MM.1S (cell line): ENCODE measurements at regions not wholly inside any gene's neighbourhood (a gene's known extent, or its start where the extent isn't known, plus 50 kb on each side); places are given as distances from the start of the nearest gene placed in this dataset.
A peak's percentile ranks its signal among the peaks of the same experiment; 100 is the strongest.

Source experiments
- DNase-seq: peaks from one replicate; pipeline ENCODE4 v3.0.0-alpha.2; 2015
- H2AFZ ChIP-seq: fragments of 300-600 bp; sonication (generic); 2 replicates; pipeline ENCODE4 v1.6.0; 2016; ENCODE audit warnings: antibody characterized with exemption, low read length
- H3F3A ChIP-seq: fragments of 300-600 bp; sonication (generic); 2 replicates; pipeline ENCODE4 v1.6.1; 2016; ENCODE audit warnings: mild to moderate bottlenecking, antibody characterized with exemption, low read length, moderate library complexity, mixed read lengths; ENCODE audit not compliant: insufficient read depth
- H3K27ac ChIP-seq: fragments of 300-600 bp; sonication (generic); 2 replicates; pipeline ENCODE4 v1.5.1; 2016; ENCODE audit warnings: mild to moderate bottlenecking, low read length
- H3K27me3 ChIP-seq: fragments of 300-600 bp; sonication (generic); replicated peaks from 2 replicates; pipeline ENCODE4 v1.6.0; 2016; ENCODE audit warnings: low read length; ENCODE audit not compliant: insufficient read depth
- H3K36me3 ChIP-seq: fragments of 300-600 bp; sonication (generic); replicated peaks from 2 replicates; pipeline ENCODE4 v1.6.1; 2016; ENCODE audit warnings: mild to moderate bottlenecking, low read length, mixed read lengths; ENCODE audit not compliant: insufficient read depth
- H3K4me1 ChIP-seq: fragments of 300-600 bp; sonication (generic); 2 replicates; pipeline ENCODE4 v1.6.1; 2016; ENCODE audit warnings: low read length, mixed read lengths
- H3K4me2 ChIP-seq: fragments of 300-600 bp; sonication (generic); 2 replicates; pipeline ENCODE4 v1.6.0; 2016; ENCODE audit warnings: low read depth, low read length
- H3K4me3 ChIP-seq: fragments of 300-600 bp; sonication (generic); 2 replicates; pipeline ENCODE4 v1.5.1; 2016; ENCODE audit warnings: low read length, mixed read lengths
- H3K79me2 ChIP-seq: fragments of 300-600 bp; sonication (generic); 2 replicates; pipeline ENCODE4 v1.6.1; 2016; ENCODE audit warnings: mixed run types, low read length, mixed read lengths
- H3K9ac ChIP-seq: fragments of 300-600 bp; sonication (generic); 2 replicates; pipeline ENCODE4 v1.6.1; 2016; ENCODE audit warnings: low read length, mixed read lengths
- H3K9me2 ChIP-seq: fragments of 300-600 bp; sonication (generic); replicated peaks from 2 replicates; pipeline ENCODE4 v1.6.1; 2016; ENCODE audit warnings: mild to moderate bottlenecking, low read length, mixed read lengths; ENCODE audit not compliant: insufficient read depth
- H3K9me3 ChIP-seq: fragments of 300-600 bp; sonication (generic); replicated peaks from 2 replicates; pipeline ENCODE4 v1.6.1; 2016; ENCODE audit warnings: mild to moderate bottlenecking, low read length, mixed read lengths; ENCODE audit not compliant: insufficient read depth
- H4K20me1 ChIP-seq: fragments of 300-600 bp; sonication (generic); 2 replicates; pipeline ENCODE4 v1.6.1; 2016; ENCODE audit warnings: mild to moderate bottlenecking, low read length, moderate library complexity, mixed read lengths; ENCODE audit not compliant: insufficient read depth
- CTCF ChIP-seq: fragments of 300-600 bp; sonication (generic); IDR thresholded peaks from 2 replicates; pipeline ENCODE4 v1.5.1; 2016; ENCODE audit warnings: antibody characterized with exemption, low read length, mixed read lengths
- EZH2 ChIP-seq: fragments of 300-600 bp; sonication (generic); optimal IDR thresholded peaks from 2 replicates; pipeline ENCODE3; 2017; ENCODE audit warnings: low read depth, mild to moderate bottlenecking, antibody characterized with exemption, low read length, mixed read lengths
- EZH2phosphoT487 ChIP-seq: fragments of 300-600 bp; sonication (generic); IDR thresholded peaks from 2 replicates; pipeline ENCODE4 v1.6.1; 2018; ENCODE audit warnings: antibody characterized with exemption, low read length

GRCh38 chr14:61120576-61120975, 139.5 kb downstream of the SLC38A6 start:
- H3K9ac ChIP-seq = no peak overlapping the region
- H3K9me2 ChIP-seq = no peaks in the 10 kb centered on the region
- no peak for TF ChIP-seq EZH2phosphoT487
- no peak for TF ChIP-seq CTCF
- no peak for TF ChIP-seq EZH2
- no peak overlapping the region for H3K27ac ChIP-seq
- no peaks in the 10 kb centered on the region for H3K79me2 ChIP-seq
- H3K27me3 ChIP-seq = no peaks in the 10 kb centered on the region
- no peaks in the 10 kb centered on the region for H3K9me3 ChIP-seq
- peak overlapping the region; percentile 32; the same call in 1 of the 2 replicates for H3K4me2 ChIP-seq
- H3K4me1 ChIP-seq = peaks cover 2% of the 10 kb centered on the region
- H3K36me3 ChIP-seq = no peaks in the 10 kb centered on the region
- peak; percentile 25 for DNase-seq
- H3F3A ChIP-seq = no peaks in the 10 kb centered on the region
- H2AFZ ChIP-seq = peak overlapping the region; percentile 77
- H4K20me1 ChIP-seq = no peaks in the 10 kb centered on the region
- no peak overlapping the region for H3K4me3 ChIP-seq

GRCh38 chr14:61119006-61119405, 138.0 kb downstream of the SLC38A6 start:
- H3K9me3 ChIP-seq = no peaks in the 10 kb centered on the region
- no peak overlapping the region for H3K4me3 ChIP-seq
- H3K4me2 ChIP-seq = no peak overlapping the region
- no peak overlapping the region for H3K27ac ChIP-seq
- no peaks in the 10 kb centered on the region for H3K27me3 ChIP-seq
- no peaks in the 10 kb centered on the region for H3K9me2 ChIP-seq
- H3K36me3 ChIP-seq = no peaks in the 10 kb centered on the region
- no peaks in the 10 kb centered on the region for H3F3A ChIP-seq
- H3K79me2 ChIP-seq = no peaks in the 10 kb centered on the region
- DNase-seq = no peak
- H3K9ac ChIP-seq = no peak overlapping the region
- TF ChIP-seq EZH2 (no peak), CTCF (no peak), EZH2phosphoT487 (no peak)
- no peaks in the 10 kb centered on the region for H4K20me1 ChIP-seq
- no peak overlapping the region for H2AFZ ChIP-seq
- H3K4me1 ChIP-seq = no peaks in the 10 kb centered on the region

GRCh38 chr14:61116369-61116768, 135.3 kb downstream of the SLC38A6 start:
- no peaks in the 10 kb centered on the region for H3K79me2 ChIP-seq
- H3K36me3 ChIP-seq = no peaks in the 10 kb centered on the region
- DNase-seq = no peak
- no peak overlapping the region for H2AFZ ChIP-seq
- no peak overlapping the region for H3K4me3 ChIP-seq
- H3F3A ChIP-seq = no peaks in the 10 kb centered on the region
- H3K9me2 ChIP-seq = no peaks in the 10 kb centered on the region
- H3K9ac ChIP-seq = no peak overlapping the region
- H4K20me1 ChIP-seq = no peaks in the 10 kb centered on the region
- no peak overlapping the region for H3K4me2 ChIP-seq
- H3K9me3 ChIP-seq = no peaks in the 10 kb centered on the region
- TF ChIP-seq EZH2 (no peak), EZH2phosphoT487 (no peak), CTCF (no peak)
- no peak overlapping the region for H3K27ac ChIP-seq
- H3K4me1 ChIP-seq = no peaks in the 10 kb centered on the region
- H3K27me3 ChIP-seq = no peaks in the 10 kb centered on the region
